ENCODE measurements at regions not wholly inside any gene's neighbourhood (a gene's known extent, or its start where the extent isn't known, plus 50 kb on each side); places are given as distances from the start of the nearest gene placed in this dataset.

DNA sequence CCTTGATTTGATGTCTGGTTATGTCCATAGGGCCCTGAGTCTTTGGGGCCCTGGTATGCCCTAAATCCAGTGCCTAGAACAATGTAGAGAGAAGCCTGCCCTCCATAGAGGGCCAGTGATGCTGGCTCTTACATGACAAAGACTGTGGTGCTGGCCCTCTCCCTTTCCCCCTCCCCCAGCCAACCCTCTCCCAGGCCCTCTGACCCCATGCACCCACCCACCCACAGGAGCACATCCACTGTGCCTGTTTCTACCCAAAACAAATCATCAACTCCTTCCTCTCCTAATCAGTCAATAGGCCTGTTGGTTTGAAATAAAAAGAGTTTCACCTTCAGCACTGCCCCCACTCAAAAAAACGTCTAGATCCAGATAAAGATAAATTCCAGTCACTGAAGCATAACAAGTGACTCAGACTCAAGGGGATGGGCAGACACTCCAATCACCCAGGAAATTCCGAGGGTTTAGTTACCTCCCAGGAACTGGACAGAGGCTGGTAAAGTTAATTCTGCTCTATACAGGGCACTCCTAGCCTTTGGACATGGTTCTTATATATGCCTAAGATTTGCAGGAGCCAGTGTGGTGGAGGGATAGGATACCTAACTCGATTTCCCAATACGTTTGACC is 144.8 kb upstream of the VANGL1 start:
- H2AFZ ChIP-seq (ENCODE audit: low read length): no peak overlapping the region
- TF ChIP-seq, protein P1, sequence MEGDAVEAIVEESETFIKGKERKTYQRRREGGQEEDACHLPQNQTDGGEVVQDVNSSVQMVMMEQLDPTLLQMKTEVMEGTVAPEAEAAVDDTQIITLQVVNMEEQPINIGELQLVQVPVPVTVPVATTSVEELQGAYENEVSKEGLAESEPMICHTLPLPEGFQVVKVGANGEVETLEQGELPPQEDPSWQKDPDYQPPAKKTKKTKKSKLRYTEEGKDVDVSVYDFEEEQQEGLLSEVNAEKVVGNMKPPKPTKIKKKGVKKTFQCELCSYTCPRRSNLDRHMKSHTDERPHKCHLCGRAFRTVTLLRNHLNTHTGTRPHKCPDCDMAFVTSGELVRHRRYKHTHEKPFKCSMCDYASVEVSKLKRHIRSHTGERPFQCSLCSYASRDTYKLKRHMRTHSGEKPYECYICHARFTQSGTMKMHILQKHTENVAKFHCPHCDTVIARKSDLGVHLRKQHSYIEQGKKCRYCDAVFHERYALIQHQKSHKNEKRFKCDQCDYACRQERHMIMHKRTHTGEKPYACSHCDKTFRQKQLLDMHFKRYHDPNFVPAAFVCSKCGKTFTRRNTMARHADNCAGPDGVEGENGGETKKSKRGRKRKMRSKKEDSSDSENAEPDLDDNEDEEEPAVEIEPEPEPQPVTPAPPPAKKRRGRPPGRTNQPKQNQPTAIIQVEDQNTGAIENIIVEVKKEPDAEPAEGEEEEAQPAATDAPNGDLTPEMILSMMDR (conservative IDR thresholded peaks at IDR 0.05): no peak
- no peaks in the 10 kb centered on the region for H3K79me1 ChIP-seq (ENCODE audit: insufficient read depth, low read depth, low read length, poor library complexity, severe bottlenecking)
- H4K5ac ChIP-seq (ENCODE audit: insufficient read length, low read depth, low read length): no peak overlapping the region
- no peaks in the 10 kb centered on the region; a peak in 2 of 5 replicates for H3K9me3 Mint-ChIP-seq
- no peak overlapping the region for H3K9ac ChIP-seq (ENCODE audit: extremely low read depth, insufficient read length, low read length)
- H3K27ac ChIP-seq (ENCODE audit: insufficient read length, low read depth, low read length): no peak overlapping the region
- no peak overlapping the region for H2BK12ac ChIP-seq (ENCODE audit: insufficient read length, low read depth, low read length)
- H2BK15ac ChIP-seq (ENCODE audit: low read depth, low read length): no peak overlapping the region
- H3K4me3 Mint-ChIP-seq: no peak overlapping the region
- no peaks in the 10 kb centered on the region for H3K36me3 Mint-ChIP-seq (ENCODE audit: insufficient read depth in 1 of 3, low read depth in 3 of 3)
- no peak overlapping the region for H2BK5ac ChIP-seq (ENCODE audit: insufficient read length, low read length)
- no peak overlapping the region for H3K18ac ChIP-seq (ENCODE audit: insufficient read length, low read depth, low read length)
- no CpG with 5 or more reads among the region's 4 CpGs for WGBS (ENCODE audit: extremely low coverage, insufficient read length, low lambda C conversion rate)
- no peak overlapping the region for H3K4me2 ChIP-seq (ENCODE audit: insufficient read depth, insufficient read length, low read length)
- DNase-seq: no peak
- no peak overlapping the region for H4K91ac ChIP-seq (ENCODE audit: insufficient read length, low read depth, low read length)
- no peak overlapping the region for H2BK120ac ChIP-seq (ENCODE audit: low read depth, low read length, poor library complexity, severe bottlenecking)
- no peaks in the 10 kb centered on the region for H3K79me2 ChIP-seq (ENCODE audit: insufficient read depth, low read length)
- no peaks in the 10 kb centered on the region for H4K20me1 ChIP-seq (ENCODE audit: control insufficient read depth, insufficient read depth, insufficient read length)
- no peak overlapping the region for H3K23ac ChIP-seq (ENCODE audit: insufficient read length, low read depth, low read length)
- no peak overlapping the region for H4K8ac ChIP-seq (replicated peaks; ENCODE audit: insufficient read length, low read depth, low read length)
- H3K23me2 ChIP-seq (ENCODE audit: insufficient read length, low read depth, low read length, poor library complexity, severe bottlenecking): no peaks in the 10 kb centered on the region
- no peak overlapping the region for H3K27ac Mint-ChIP-seq
- H3T11ph ChIP-seq (ENCODE audit: low read length): no peak overlapping the region
- H3K14ac ChIP-seq (ENCODE audit: insufficient read depth, low read length): no peak overlapping the region
- H3K4me1 ChIP-seq (ENCODE audit: insufficient read depth, low read length): no peaks in the 10 kb centered on the region
- no peak overlapping the region for H3K4ac ChIP-seq (ENCODE audit: low read depth, low read length)
- no peak overlapping the region for H2AK5ac ChIP-seq (ENCODE audit: insufficient read length, low read length)
- no peaks in the 10 kb centered on the region for H3K9me3 ChIP-seq (ENCODE audit: control insufficient read depth, low read depth, low read length)
- no peaks in the 10 kb centered on the region for H3K27me3 Mint-ChIP-seq (ENCODE audit: low read depth)
- H2BK20ac ChIP-seq (ENCODE audit: low read depth, low read length, poor library complexity, severe bottlenecking): no peak overlapping the region
- H3K27me3 ChIP-seq (ENCODE audit: insufficient read depth, low read length): no peaks in the 10 kb centered on the region
- H3K4me1 Mint-ChIP-seq: peaks cover 12 to 18% of the 10 kb centered on the region in 2 experiments
- H3K56ac ChIP-seq (ENCODE audit: insufficient read length, low read depth, low read length): no peak overlapping the region

Data from H9 (cell line).